Thymus (tissue), 11 donors: ENCODE measurements at regions not wholly inside any gene's neighbourhood (a gene's known extent, or its start where the extent isn't known, plus 50 kb on each side); places are given as distances from the start of the nearest gene placed in this dataset.

Source experiments
- DNase-seq, 9 donors: peaks; one replicate each; pipeline ENCODE4 v3.0.0-alpha.2; 2013; ENCODE audit warnings: low spot score in 9 of 9, low read depth in 6 of 9, missing footprints in 1 of 9
- H3K27ac ChIP-seq, 2 donors: one replicate each; pipeline ENCODE4 v1.5.1; 2013; ENCODE audit warnings: control low read depth in 1 of 2, low read depth in 1 of 2, low read length in 1 of 2, mild to moderate bottlenecking in 1 of 2, moderate library complexity in 1 of 2
- H3K27me3 ChIP-seq, 2 donors: one replicate each; pipeline ENCODE4 v1.5.1; 2013; ENCODE audit warnings: low read length in 1 of 2; ENCODE audit not compliant: control insufficient read depth in 2 of 2, insufficient read depth in 1 of 2
- H3K36me3 ChIP-seq, 2 donors: one replicate each; pipeline ENCODE4 v1.5.1; 2013; ENCODE audit warnings: low read length in 1 of 2, mild to moderate bottlenecking in 1 of 2, moderate library complexity in 1 of 2; ENCODE audit not compliant: control insufficient read depth in 2 of 2, insufficient read depth in 2 of 2
- H3K4me1 ChIP-seq, 2 donors: one replicate each; pipeline ENCODE4 v1.5.1; 2013; ENCODE audit warnings: low read length in 2 of 2; ENCODE audit not compliant: control insufficient read depth in 2 of 2, insufficient read depth in 2 of 2
- H3K4me3 ChIP-seq, 2 donors: one replicate each; pipeline ENCODE4 v1.5.1; 2013; ENCODE audit warnings: low read length in 2 of 2, control low read depth in 1 of 2, mild to moderate bottlenecking in 1 of 2
- H3K9me3 ChIP-seq, 2 donors: one replicate each; pipeline ENCODE4 v1.5.1; 2013; ENCODE audit warnings: low read length in 1 of 2, mild to moderate bottlenecking in 1 of 2; ENCODE audit not compliant: control insufficient read depth in 2 of 2, insufficient read depth in 1 of 2
- WGBS: extraction: QIAGEN DNeasy Blood & Tissue Kit; methylation state at CpG from one replicate; pipeline ENCODE4 v1.1.7; 2013; 5-methylcytosine and 5-hydroxymethylcytosine counted together
- donor health status: healthy.

GRCh38 chr15:62524848-62525247 is 359.8 kb upstream of the C2CD4B start:
- no peak for DNase-seq
- Histone ChIP-seq H3K36me3 (no peaks in the 10 kb centered on the region), H3K4me1 (no peaks in the 10 kb centered on the region), H3K27ac (no peak overlapping the region), H3K9me3 (no peaks in the 10 kb centered on the region), H3K4me3 (no peak overlapping the region), H3K27me3 (no peaks in the 10 kb centered on the region)
- 92% methylated on average over 4 of the region's 4 CpGs for WGBS

GRCh38 chr15:62527387-62527786 is 362.3 kb upstream of the C2CD4B start:
- Histone ChIP-seq H3K4me3 (no peak overlapping the region), H3K27ac (no peak overlapping the region), H3K36me3 (no peaks in the 10 kb centered on the region), H3K27me3 (no peaks in the 10 kb centered on the region), H3K9me3 (no peaks in the 10 kb centered on the region), H3K4me1 (no peaks in the 10 kb centered on the region)
- DNase-seq = no peak
- WGBS = 89% methylated on average over 2 of the region's 2 CpGs

- Histone ChIP-seq H3K36me3 (no peaks in the 10 kb centered on the region), H3K27me3 (no peaks in the 10 kb centered on the region), H3K27ac (no peak overlapping the region), H3K4me3 (no peak overlapping the region), H3K4me1 (no peaks in the 10 kb centered on the region), H3K9me3 (no peaks in the 10 kb centered on the region)
- DNase-seq = no peak
- WGBS = 92% methylated on average over 4 of the region's 4 CpGs
These were observed 363.4 kb upstream of the C2CD4B start for GRCh38 chr15:62528505-62528904.

- Histone ChIP-seq H3K27ac (no peak overlapping the region), H3K4me3 (no peak overlapping the region), H3K9me3 (no peaks in the 10 kb centered on the region), H3K4me1 (no peaks in the 10 kb centered on the region), H3K36me3 (no peaks in the 10 kb centered on the region), H3K27me3 (no peaks in the 10 kb centered on the region)
- WGBS = 95% methylated on average over 2 of the region's 2 CpGs
- DNase-seq = no peak
These were observed 367.3 kb upstream of the C2CD4B start for GRCh38 chr15:62532367-62532766.

GRCh38 chr15:62533687-62534086 is 368.6 kb upstream of the C2CD4B start:
- Histone ChIP-seq H3K4me1 (no peaks in the 10 kb centered on the region), H3K27ac (no peak overlapping the region), H3K27me3 (no peaks in the 10 kb centered on the region), H3K9me3 (no peaks in the 10 kb centered on the region), H3K36me3 (no peaks in the 10 kb centered on the region), H3K4me3 (no peak overlapping the region)
- WGBS = 96% methylated on average over 1 of the region's 1 CpG
- no peak for DNase-seq

GRCh38 chr15:62534996-62535395 is 369.9 kb upstream of the C2CD4B start:
- DNase-seq = no peak
- no peaks in the 10 kb centered on the region for H3K4me1 ChIP-seq
- H3K27ac ChIP-seq = no peak overlapping the region
- H3K4me3 ChIP-seq = no peak overlapping the region
- WGBS = 95% methylated on average over 2 of the region's 2 CpGs
- no peaks in the 10 kb centered on the region for H3K27me3 ChIP-seq
- no peaks in the 10 kb centered on the region for H3K9me3 ChIP-seq
- H3K36me3 ChIP-seq = no peaks in the 10 kb centered on the region

GRCh38 chr15:62539236-62539635 is 374.2 kb upstream of the C2CD4B start:
- H3K36me3 ChIP-seq = no peaks in the 10 kb centered on the region
- no peak overlapping the region for H3K4me3 ChIP-seq
- H3K4me1 ChIP-seq = no peaks in the 10 kb centered on the region
- H3K27me3 ChIP-seq = no peaks in the 10 kb centered on the region
- DNase-seq = no peak
- 92% methylated on average over 1 of the region's 1 CpG for WGBS
- H3K27ac ChIP-seq = no peak overlapping the region
- no peaks in the 10 kb centered on the region for H3K9me3 ChIP-seq

- Histone ChIP-seq H3K36me3 (no peaks in the 10 kb centered on the region), H3K4me1 (no peaks in the 10 kb centered on the region), H3K9me3 (no peaks in the 10 kb centered on the region), H3K27ac (no peak overlapping the region), H3K4me3 (no peak overlapping the region), H3K27me3 (no peaks in the 10 kb centered on the region)
- no peak for DNase-seq
- 90% methylated on average over 4 of the region's 4 CpGs for WGBS
These were observed 376.2 kb upstream of the C2CD4B start for GRCh38 chr15:62541250-62541649.

GRCh38 chr15:62541846-62542245 is 376.8 kb upstream of the C2CD4B start:
- H3K27me3 ChIP-seq = no peaks in the 10 kb centered on the region
- WGBS = 95% methylated on average over 6 of the region's 6 CpGs
- no peak overlapping the region for H3K27ac ChIP-seq
- no peak overlapping the region for H3K4me3 ChIP-seq
- DNase-seq = no peak
- H3K4me1 ChIP-seq = no peaks in the 10 kb centered on the region
- no peaks in the 10 kb centered on the region for H3K9me3 ChIP-seq
- H3K36me3 ChIP-seq = no peaks in the 10 kb centered on the region

GRCh38 chr15:62544446-62544845 is 379.4 kb upstream of the C2CD4B start:
- H3K4me1 ChIP-seq = no peaks in the 10 kb centered on the region

More at GRCh38 chr15:62544446-62544845, 379.4 kb upstream of the C2CD4B start:
- no peaks in the 10 kb centered on the region for H3K27me3 ChIP-seq
- no peaks in the 10 kb centered on the region for H3K36me3 ChIP-seq
- 98% methylated on average over 3 of the region's 3 CpGs for WGBS
- DNase-seq = no peak
- no peaks in the 10 kb centered on the region for H3K9me3 ChIP-seq
- no peak overlapping the region for H3K27ac ChIP-seq
- no peak overlapping the region for H3K4me3 ChIP-seq
